ENCODE measurements at regions not wholly inside any gene's neighbourhood (a gene's known extent, or its start where the extent isn't known, plus 50 kb on each side); places are given as distances from the start of the nearest gene placed in this dataset.

- Histone ChIP-seq H3K4me1 (no peaks in the 10 kb centered on the region), H3K4me3 (ENCODE audit: low read depth, low read length) (no peak overlapping the region), H3K36me3 (no peaks in the 10 kb centered on the region), H3K9me3 (no peaks in the 10 kb centered on the region), H3K27me3 (no peaks in the 10 kb centered on the region)
- no peak for DNase-seq
- TF ChIP-seq, protein P1, sequence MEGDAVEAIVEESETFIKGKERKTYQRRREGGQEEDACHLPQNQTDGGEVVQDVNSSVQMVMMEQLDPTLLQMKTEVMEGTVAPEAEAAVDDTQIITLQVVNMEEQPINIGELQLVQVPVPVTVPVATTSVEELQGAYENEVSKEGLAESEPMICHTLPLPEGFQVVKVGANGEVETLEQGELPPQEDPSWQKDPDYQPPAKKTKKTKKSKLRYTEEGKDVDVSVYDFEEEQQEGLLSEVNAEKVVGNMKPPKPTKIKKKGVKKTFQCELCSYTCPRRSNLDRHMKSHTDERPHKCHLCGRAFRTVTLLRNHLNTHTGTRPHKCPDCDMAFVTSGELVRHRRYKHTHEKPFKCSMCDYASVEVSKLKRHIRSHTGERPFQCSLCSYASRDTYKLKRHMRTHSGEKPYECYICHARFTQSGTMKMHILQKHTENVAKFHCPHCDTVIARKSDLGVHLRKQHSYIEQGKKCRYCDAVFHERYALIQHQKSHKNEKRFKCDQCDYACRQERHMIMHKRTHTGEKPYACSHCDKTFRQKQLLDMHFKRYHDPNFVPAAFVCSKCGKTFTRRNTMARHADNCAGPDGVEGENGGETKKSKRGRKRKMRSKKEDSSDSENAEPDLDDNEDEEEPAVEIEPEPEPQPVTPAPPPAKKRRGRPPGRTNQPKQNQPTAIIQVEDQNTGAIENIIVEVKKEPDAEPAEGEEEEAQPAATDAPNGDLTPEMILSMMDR (IDR thresholded peaks at IDR 0.05; ENCODE audit: low read depth, low read length) = no peak
These were observed 109.0 kb upstream of the ZNF217 start for GRCh38 chr20:53702617-53703016.

DNA sequence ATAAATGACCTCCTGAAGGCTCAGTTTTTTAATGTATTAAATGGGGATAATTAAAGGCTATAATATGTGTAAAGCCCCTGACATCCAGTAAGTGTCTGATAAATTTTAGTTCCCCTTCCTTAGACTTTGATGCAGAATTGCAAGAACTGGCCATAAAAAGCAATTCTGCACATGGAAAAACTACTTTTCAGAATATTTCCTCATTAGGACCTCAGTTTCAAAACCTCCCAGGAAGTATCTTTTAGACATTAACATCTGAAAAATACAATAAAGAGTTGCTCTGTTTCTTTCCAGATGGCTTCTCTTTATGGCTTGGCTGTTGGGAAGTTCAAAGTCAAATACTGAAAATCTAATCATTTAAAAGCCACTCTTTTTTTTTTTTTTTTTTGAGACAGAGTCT is 106.3 kb upstream of the ZNF217 start:
- TF ChIP-seq, protein P1 (IDR thresholded peaks at IDR 0.05; ENCODE audit: low read depth, low read length) = no peak
- H3K4me3 ChIP-seq (ENCODE audit: low read depth, low read length) = no peak overlapping the region
- H3K4me1 ChIP-seq = peaks cover 4% of the 10 kb centered on the region; the same call in 1 of the 2 replicates
- no peaks in the 10 kb centered on the region for H3K9me3 ChIP-seq
- H3K27me3 ChIP-seq = no peaks in the 10 kb centered on the region
- H3K36me3 ChIP-seq = no peaks in the 10 kb centered on the region
- no peak for DNase-seq

- no peak for DNase-seq
- Histone ChIP-seq H3K27me3 (no peaks in the 10 kb centered on the region), H3K36me3 (no peaks in the 10 kb centered on the region), H3K4me3 (ENCODE audit: low read depth, low read length) (no peak overlapping the region), H3K4me1 (peaks cover 4% of the 10 kb centered on the region; the same call in 1 of the 2 replicates), H3K9me3 (no peaks in the 10 kb centered on the region)
- TF ChIP-seq, protein P1 (IDR thresholded peaks at IDR 0.05; ENCODE audit: low read depth, low read length) = no peak
These were observed 105.5 kb upstream of the ZNF217 start for GRCh38 chr20:53699085-53699674.

GRCh38 chr20:53698371-53698978 is 104.8 kb upstream of the ZNF217 start:
- DNase-seq = no peak
- no peaks in the 10 kb centered on the region for H3K9me3 ChIP-seq
- H3K27me3 ChIP-seq = no peaks in the 10 kb centered on the region
- H3K4me3 ChIP-seq (ENCODE audit: low read depth, low read length) = no peak overlapping the region
- no peaks in the 10 kb centered on the region for H3K36me3 ChIP-seq
- TF ChIP-seq, protein P1 (IDR thresholded peaks at IDR 0.05; ENCODE audit: low read depth, low read length) = no peak
- H3K4me1 ChIP-seq = peaks cover 4% of the 10 kb centered on the region; the same call in 1 of the 2 replicates

DNA sequence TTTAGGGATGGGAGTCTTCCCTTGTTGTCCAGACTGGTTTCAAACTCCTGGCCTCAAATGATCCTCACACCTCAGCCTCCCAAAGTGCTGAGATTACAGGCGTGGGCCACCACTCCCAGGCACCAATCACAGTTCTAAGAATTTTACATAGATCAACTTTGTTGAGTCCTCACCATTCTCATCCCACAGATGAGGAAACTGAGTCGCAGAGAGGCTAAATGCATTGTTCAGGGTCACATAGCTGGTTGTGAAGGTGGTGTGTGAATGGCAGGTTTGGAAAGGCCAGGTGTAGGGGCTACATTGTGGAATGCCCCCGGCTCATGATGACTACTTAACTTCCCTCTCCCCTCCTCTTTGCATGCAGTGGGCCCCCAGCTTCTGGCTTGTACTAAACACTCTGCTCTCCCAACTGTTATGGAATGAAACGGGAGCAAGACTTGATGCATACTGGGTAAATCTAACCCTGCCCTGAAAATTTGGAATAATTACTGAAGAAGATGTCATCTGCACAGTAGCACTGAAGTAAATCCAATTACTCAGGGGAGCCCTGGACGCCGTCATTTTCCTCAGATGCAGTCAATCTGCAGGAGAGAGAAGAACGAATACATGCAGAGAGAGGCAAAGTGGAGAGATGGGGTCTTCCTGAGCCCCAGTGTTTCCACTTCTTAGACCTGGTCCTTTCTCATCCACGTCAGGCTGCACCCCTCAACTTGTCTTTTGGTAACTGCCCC is 102.3 kb upstream of the ZNF217 start:
- Histone ChIP-seq H3K9me3 (no peaks in the 10 kb centered on the region), H3K36me3 (no peaks in the 10 kb centered on the region)
- peak; percentile 32 for DNase-seq

More for the DNA sequence above, 102.3 kb upstream of the ZNF217 start:
- peaks cover 4% of the 10 kb centered on the region; the same call in 1 of the 2 replicates for H3K4me1 ChIP-seq
- H3K27me3 ChIP-seq = no peaks in the 10 kb centered on the region
- H3K4me3 ChIP-seq (ENCODE audit: low read depth, low read length) = no peak overlapping the region
- TF ChIP-seq, protein P1 (IDR thresholded peaks at IDR 0.05; ENCODE audit: low read depth, low read length) = no peak

Data from BE2C (cell line).